ENCODE measurements at regions not wholly inside any gene's neighbourhood (a gene's known extent, or its start where the extent isn't known, plus 50 kb on each side); places are given as distances from the start of the nearest gene placed in this dataset.
"Not testable (repeated sequence)": the region's sequence is repeated elsewhere in the genome, so short reads cannot be mapped to it uniquely, and the experiment has no call there.

DNA sequence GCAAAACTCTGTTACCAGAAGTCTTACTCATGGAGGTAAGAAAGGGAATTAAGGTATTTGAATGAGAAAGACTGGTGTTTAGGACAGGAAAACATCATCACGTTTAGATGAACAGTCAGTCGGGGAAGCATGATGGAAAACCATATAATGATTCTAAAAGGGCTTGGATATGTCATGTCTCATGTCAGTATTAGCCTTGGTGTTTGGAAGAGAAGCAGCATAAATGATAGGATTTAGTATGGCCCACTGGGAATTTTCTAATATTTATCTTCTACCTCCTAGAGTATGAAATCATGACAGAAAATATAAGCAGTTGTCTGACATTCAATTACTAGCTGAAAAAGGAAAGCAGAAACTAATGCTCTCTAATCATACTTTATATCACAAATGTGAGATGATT is 1643.6 kb upstream of the CELF4 start:
- no peak for DNase-seq (ENCODE audit: low read depth)

DNA sequence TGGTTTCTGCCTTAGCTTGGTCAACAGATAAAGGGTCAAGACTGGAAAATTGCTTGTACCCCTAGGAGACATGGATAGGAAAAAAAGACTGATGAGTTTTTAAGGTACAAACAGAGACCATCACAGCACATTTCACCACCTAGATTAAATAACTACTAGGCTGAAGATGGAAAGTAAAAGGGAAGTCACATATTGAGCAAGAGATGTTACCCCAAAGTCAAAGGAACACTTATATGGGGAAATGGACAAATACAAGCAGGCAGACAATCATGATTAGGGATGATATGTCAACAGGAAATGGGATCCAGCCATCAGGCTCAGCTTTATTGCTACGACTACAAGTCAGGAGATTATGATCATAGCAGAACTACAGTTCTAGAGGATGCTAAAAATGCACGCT is 1643.1 kb upstream of the CELF4 start:
- no peak for DNase-seq (ENCODE audit: low read depth)

DNA sequence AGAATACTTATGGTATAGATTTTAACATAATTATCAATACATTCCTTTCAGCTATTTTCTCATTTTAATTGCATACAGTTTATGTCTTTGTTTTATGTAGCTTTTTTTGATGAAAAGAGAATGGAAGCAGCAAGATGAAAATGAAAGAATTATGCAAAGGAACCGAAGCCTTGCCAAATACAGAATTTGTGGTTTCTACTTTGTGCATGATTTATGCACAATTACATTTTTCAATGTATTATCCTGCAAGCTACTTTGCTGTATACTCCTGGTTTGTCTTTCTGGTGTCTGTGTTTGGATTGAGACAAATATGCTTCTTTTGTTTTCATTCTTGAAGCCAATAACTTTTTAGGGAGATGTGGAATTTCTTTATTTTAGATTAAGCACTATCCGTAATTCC is 1642.6 kb upstream of the CELF4 start:
- DNase-seq (ENCODE audit: low read depth), result no peak

GRCh38 chr18:39206398-39207103 is 1641.0 kb upstream of the CELF4 start:
- not testable (repeated sequence) for DNase-seq (ENCODE audit: low read depth)

GRCh38 chr18:39205565-39206195 is 1640.1 kb upstream of the CELF4 start:
- no peak for DNase-seq (ENCODE audit: low read depth)

- DNase-seq (ENCODE audit: low read depth), result no peak
These were observed 1634.6 kb upstream of the CELF4 start for GRCh38 chr18:39200153-39200552.

GRCh38 chr18:39199231-39199855 is 1633.7 kb upstream of the CELF4 start:
- DNase-seq (ENCODE audit: low read depth), result no peak

- no peak for DNase-seq (ENCODE audit: low read depth)
These were observed 1632.8 kb upstream of the CELF4 start for GRCh38 chr18:39198376-39198775.

GRCh38 chr18:39191931-39192330 is 1626.3 kb upstream of the CELF4 start:
- DNase-seq (ENCODE audit: low read depth), result no peak

DNA sequence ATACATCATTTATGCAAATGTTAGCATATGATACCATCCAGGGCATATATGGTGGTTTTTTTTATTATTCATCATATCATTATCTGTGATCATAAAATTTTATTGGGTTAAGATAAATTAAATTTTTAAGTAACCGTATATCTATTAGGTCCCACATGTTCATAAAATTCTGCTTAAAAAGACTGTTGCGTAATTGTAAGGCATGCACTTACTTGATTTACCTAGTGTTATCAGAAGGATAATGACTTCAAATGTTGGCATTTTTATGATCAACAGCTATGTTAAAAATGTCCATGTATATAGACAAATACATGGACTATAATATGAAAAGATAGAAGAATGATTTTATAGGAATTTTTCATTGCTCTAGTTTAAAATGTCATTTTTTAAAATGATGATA is 1625.5 kb upstream of the CELF4 start:
- DNase-seq (ENCODE audit: low read depth), result no peak

DNA sequence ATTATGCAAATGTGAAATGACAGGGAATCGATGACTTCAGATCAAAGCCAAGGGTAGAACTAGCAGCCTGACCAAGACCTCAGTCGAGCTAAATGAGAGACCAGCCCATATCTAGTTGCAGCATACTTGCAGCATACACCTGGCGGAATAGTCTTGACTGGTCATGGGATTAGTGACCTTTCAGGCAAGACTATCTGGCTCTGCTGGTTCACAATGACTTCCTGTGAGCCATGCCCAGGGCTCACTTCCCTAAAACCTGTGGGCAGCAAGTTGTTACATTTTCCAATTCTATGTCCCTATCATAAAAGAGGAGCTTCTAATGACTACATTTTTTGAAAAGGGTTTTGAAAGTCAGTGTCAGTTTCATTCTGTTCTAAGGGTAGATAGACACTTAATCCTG is 1624.9 kb upstream of the CELF4 start:
- no peak for DNase-seq (ENCODE audit: low read depth)

DNA sequence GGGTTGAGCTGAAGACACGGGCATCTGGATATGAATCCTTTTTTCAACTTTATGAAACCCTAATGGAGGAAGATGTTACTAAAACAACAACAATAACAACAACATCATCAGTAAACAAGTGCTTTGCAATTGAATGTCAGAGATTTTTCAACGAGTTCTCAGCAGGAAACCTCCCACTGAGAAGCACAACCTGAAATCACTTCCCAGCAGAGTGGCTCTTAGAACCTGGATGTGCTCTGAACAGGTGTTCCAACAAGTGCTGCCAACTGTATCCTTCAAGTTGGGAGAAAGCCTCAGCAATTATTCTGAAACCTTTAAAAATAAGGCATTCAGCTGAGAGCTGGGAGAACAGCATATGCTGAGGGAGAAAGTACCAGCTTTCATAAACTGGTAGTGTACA is 1622.7 kb upstream of the CELF4 start:
- no peak for DNase-seq (ENCODE audit: low read depth)

GRCh38 chr18:39186008-39186407 is 1620.4 kb upstream of the CELF4 start:
- DNase-seq (ENCODE audit: low read depth), result no peak

DNA sequence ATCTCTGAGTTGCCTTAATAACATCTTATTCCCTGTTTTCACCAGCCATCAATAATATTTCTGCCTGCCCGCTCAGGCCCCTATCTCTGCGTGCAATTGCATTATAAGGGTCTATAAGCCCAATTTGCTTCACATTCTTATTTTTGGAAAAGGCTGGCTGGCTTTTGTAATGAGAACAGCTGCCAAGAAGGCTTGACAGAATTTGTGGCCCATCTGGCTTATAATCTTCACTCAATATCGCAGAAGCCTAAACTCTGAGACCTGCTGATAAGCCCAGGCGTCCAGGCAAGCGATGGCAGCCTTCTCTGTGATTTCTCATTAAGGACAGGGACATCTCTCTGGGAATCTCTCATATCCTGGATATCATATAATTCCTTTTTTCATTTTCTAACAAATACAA is 1618.6 kb upstream of the CELF4 start:
- no peak for DNase-seq (ENCODE audit: low read depth)

GRCh38 chr18:39178166-39178565 is 1612.6 kb upstream of the CELF4 start:
- no peak for DNase-seq (ENCODE audit: low read depth)

GRCh38 chr18:39172695-39173421 is 1607.3 kb upstream of the CELF4 start:
- no peak for DNase-seq (ENCODE audit: low read depth)

- DNase-seq (ENCODE audit: low read depth), result no peak
These were observed 1603.1 kb upstream of the CELF4 start for GRCh38 chr18:39168723-39169122.

DNA sequence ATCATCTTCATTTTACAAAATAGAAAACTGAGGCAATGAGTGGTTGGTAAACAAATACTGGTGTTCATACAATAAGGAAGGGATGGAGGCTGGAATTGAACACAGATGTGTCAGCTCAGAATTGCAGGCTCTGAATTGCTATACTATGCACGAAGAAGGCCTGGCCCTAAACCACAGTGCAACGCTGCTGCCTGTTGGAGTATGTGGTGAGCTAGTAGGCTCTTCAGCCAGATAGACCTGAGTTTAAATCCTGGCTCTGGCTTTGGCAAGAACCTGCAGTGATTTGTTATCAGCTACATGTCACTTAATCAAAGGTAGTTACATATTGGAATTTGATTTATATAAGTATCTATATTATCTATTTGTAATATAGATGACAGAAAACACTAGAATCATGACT is 1602.4 kb upstream of the CELF4 start:
- no peak for DNase-seq (ENCODE audit: low read depth)

GRCh38 chr18:39166776-39167175 is 1601.2 kb upstream of the CELF4 start:
- no peak for DNase-seq (ENCODE audit: low read depth)

DNA sequence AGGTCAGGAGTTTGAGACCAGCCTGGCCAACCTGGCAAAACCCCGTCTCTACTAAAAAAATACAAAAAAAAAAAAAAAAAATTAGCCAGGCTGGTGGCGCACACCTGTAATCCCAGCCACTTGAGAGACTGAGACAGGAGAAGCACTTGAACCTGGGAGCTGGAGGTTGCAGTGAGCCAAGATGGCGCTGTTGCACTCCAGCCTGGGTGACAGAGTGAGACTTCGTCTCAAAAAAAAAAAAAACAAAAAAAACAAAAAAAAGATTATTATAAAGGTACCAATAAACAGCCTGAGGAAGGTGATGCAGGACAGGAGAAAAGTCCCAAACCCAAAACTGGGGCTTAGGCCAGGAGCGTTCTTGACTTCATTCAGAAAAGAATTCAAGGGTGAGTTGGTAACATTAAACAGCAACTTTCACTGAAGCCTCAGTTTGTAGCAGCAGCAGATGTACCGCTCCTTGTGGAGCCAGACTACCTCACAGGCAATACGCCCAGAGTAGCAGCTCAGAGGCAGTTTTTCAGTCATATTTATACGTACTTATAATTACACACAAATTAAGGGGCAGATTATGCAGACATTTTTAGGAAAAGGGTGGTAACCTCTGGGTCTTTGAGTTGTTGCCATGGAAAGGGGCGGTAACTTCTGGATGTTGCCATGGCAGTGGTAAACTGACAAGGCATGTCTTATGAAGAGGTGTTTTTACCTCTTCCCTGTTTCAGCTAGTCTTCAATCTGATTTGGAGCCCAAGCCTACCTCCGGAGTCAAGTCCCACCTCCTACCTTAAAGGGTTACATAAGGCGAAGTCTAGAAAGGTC is 1596.6 kb upstream of the CELF4 start:
- no peak for DNase-seq (ENCODE audit: low read depth)

GRCh38 chr18:39149211-39149806 is 1583.7 kb upstream of the CELF4 start:
- no peak for DNase-seq (ENCODE audit: low read depth)

DNA sequence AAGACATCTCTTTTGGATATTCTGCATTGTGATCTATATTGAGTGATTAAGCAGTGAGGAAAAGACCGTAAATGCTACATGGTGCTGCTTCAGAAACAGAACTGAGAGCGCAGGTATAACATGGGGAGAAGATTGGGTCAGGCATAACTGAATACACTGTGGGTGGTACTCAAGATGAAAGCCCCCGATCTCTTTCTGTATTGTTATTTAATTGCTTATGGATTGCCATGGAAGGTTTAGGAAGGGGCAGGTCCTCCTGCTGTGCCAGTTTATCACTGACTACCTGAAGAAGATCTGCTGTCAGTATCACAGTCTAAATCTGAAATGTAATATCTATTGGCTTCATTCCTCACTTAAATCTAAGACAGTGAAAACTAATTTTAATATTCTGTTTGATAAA is 1568.7 kb upstream of the CELF4 start:
- no peak for DNase-seq (ENCODE audit: low read depth)
